KG1 (cell line): ENCODE measurements at regions not wholly inside any gene's neighbourhood (a gene's known extent, or its start where the extent isn't known, plus 50 kb on each side); places are given as distances from the start of the nearest gene placed in this dataset.
"Not testable (repeated sequence)": the region's sequence is repeated elsewhere in the genome, so short reads cannot be mapped to it uniquely, and the experiment has no call there.

Experiments used
- DNase-seq: peaks from one replicate; lab custom pipeline; 2025; lab: John Stamatoyannopoulos, UW

DNA sequence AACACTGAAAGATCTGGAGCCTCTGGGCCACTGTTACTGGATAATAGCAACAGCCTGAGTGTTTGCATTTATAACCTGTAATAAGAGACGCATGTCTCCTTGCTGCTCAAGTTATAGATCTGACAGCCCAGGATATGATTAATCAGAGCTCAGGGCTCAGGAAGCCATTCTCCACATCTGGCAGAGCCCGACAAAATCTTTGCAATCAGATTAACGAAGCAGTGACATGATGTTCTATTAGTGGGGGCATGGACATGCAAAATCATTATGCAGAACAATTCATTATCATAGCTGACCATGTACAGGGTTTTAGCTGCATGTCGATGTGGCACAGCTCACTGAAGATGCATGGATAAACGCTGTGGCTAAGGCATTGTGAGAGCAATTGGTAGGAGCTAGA, 730.3 kb downstream of the ZNF385D start:
- no peak for DNase-seq

- no peak for DNase-seq
Measured at GRCh38 chr3:21020043-21020442, 731.0 kb downstream of the ZNF385D start.

- no peak for DNase-seq
Measured at GRCh38 chr3:21017115-21017852, 733.7 kb downstream of the ZNF385D start.

DNA sequence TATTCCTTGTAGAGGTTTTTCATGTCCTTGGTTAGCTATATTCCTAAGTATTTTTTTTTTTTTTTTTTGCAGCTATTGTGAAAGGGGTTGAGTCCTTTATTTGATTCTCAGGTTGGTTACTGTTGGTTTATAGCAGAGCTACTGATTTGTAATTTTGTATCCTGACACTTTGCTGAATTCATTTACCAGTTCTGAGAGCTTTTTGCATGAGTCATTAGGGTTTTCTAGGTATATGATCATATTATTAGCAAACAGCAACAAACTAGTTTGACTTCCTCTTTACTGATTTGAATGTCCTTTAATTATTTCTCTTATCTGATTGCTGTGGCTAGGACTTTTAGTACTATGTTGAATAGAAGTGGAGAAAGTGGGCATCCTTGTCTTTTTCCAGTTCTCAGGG, 737.4 kb downstream of the ZNF385D start:
- no peak for DNase-seq

- no peak for DNase-seq
Measured at GRCh38 chr3:20999661-21000060, 751.3 kb downstream of the ZNF385D start.

- DNase-seq: no peak
Measured at GRCh38 chr3:20997183-20997582, 753.8 kb downstream of the ZNF385D start.

GRCh38 chr3:20990896-20991295, 760.1 kb downstream of the ZNF385D start:
- no peak for DNase-seq

- not testable (repeated sequence) for DNase-seq
Measured at GRCh38 chr3:20989653-20990052, 761.4 kb downstream of the ZNF385D start.

DNA sequence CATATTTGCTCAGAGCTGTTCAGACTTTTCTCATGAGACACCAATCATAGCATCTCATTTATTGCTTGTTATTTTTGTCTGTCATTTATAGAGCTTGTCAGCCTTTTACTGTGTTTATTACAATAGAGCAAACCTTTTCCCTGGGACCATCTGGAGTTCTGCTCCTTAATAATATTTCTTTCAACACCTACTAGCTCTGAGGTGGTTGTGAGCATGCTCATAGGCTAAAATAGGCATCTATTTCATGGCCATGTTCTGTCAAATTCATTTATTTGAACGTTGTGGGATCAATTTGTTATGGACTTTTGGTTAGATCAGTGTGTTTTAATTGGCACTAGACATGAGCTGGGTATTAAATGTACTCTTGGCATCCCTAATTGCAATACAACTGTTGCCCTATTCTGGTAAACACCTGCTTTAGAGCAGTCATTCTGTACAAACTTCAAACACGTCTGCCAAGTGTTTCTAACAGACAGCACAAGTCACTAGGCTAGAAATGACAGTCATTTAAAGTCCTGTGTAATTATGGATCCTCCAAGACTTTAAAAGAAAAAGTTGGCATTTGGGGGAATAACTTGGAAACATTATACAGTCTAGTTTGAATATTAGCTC, 766.3 kb downstream of the ZNF385D start:
- no peak for DNase-seq

GRCh38 chr3:20975188-20975651, 775.8 kb downstream of the ZNF385D start:
- DNase-seq: no peak

- no peak for DNase-seq
Measured at GRCh38 chr3:20974396-20974795, 776.6 kb downstream of the ZNF385D start.

- DNase-seq: not testable (repeated sequence)
Measured at GRCh38 chr3:20970807-20971206, 780.2 kb downstream of the ZNF385D start.

- DNase-seq: not testable (repeated sequence)
Measured at GRCh38 chr3:20967485-20967884, 781.5 kb upstream of the SGO1 start.

- DNase-seq: no peak
Measured at GRCh38 chr3:20958161-20958560, 772.2 kb upstream of the SGO1 start.

GRCh38 chr3:20945892-20946291, 759.9 kb upstream of the SGO1 start:
- no peak for DNase-seq

DNA sequence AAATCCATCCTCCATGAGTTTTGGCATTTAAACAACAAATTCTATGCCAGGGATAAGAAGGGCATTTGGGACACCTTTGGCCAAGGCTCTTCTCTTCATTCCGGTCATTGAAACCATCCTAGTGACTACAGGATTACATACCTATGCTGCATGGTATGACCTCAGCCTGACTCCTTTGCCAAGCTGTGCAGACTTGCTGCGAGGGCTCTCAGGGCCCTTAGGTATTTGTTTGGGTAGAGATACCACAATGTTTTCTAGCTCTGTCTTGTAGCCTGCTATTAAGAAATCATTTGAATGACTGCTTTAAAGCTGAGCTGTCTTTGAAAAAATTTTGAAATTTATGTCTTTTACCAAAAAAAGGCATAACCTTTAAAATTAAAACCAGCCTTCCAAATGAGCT, 749.8 kb upstream of the SGO1 start:
- DNase-seq: no peak

GRCh38 chr3:20931834-20932233, 745.8 kb upstream of the SGO1 start:
- no peak for DNase-seq

DNA sequence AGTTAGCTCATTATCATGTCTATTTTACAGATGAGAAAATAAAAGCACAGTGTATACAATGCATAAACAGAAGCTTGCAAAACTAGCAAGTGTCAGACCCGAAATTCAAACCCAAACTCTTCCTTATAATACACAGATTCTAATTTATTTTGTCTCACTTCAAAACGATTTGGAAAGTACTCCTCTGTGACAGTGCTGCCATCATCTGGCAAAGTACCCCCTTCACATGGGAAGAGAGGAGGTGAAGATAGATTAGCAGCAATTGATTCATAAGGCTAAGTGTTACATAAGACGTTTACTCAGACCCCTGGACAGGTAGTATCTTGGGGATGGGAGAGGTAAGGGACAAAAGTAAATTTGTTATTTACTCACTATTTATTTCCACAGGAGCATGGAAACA, 744.0 kb upstream of the SGO1 start:
- no peak for DNase-seq

DNA sequence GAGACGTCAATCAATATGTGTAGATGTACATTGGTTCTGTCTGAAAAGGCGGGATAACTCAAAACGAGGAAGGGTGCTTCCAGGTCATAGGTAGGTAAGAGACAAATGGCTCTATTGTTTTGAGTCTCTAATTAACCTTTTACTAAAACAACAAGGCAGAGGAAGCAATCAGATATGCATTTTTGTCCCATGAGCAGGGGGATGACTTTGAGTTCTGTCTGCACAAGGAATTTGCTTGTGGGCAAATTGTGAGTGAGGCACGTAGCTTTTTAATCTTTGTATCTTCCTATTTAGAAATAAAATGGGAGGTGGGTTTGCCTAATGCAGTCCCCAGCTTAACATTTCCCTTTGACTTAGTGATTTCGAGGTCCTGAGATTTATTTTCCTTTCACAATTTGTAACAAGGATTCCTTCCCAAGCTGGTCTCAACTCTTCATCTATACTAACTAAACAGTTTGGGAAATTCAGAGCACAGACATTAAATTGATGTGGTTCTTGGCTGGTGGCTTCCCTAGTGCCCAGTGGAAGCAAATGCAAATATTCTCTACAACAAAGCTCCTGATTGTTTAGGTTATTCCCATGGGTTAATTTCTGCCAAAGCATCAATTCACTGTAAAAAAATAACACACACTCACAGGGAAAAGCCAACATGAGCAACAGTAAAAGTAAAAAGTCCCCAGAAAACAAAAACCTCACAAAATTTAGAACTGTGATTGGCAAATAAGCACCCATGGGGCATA, 738.8 kb upstream of the SGO1 start:
- no peak for DNase-seq

DNA sequence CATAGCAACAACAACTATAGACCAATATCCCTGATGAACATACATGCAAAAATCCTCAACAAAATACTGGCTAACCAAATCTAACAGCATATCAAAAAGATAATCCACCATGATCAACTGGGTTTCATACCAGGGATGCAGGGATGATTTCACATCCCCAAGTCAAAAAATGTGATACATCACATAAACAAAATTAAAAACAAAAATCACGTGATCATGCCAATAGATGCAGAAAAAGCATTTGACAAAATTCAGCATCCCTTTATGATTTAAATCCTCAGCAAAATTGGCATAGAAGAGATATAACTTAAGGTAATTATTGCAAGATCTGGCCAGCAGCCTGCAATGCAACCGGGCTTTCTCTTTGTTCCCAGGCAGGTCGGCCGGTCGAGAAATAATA, 735.1 kb upstream of the SGO1 start:
- not testable (repeated sequence) for DNase-seq

- DNase-seq: no peak
Measured at GRCh38 chr3:20916951-20917606, 731.1 kb upstream of the SGO1 start.

GRCh38 chr3:20914310-20914709, 728.3 kb upstream of the SGO1 start:
- no peak for DNase-seq

GRCh38 chr3:20912406-20912805, 726.4 kb upstream of the SGO1 start:
- no peak for DNase-seq
